ENCODE measurements at regions not wholly inside any gene's neighbourhood (a gene's known extent, or its start where the extent isn't known, plus 50 kb on each side); places are given as distances from the start of the nearest gene placed in this dataset.

GRCh38 chr9:79408617-79409016, 163.1 kb upstream of the TLE4 start:
- TF ChIP-seq EZH2 (optimal IDR thresholded peaks at IDR 0.05; ENCODE audit: low read depth, low read length): no peak
- TF ChIP-seq CTCF (IDR thresholded peaks at IDR 0.05; ENCODE audit: low read length): no peak
- no peak for TF ChIP-seq EZH2phosphoT487 (IDR thresholded peaks at IDR 0.05; ENCODE audit: low read length)
- H3K36me3 ChIP-seq (replicated peaks; ENCODE audit: insufficient read depth, low read length): no peaks in the 10 kb centered on the region
- no peak for DNase-seq

GRCh38 chr9:79409182-79409823, 162.5 kb upstream of the TLE4 start:
- no peaks in the 10 kb centered on the region for H3K4me1 ChIP-seq (ENCODE audit: low read length)
- H3K79me2 ChIP-seq (ENCODE audit: low read length): no peaks in the 10 kb centered on the region
- no peaks in the 10 kb centered on the region for H4K20me1 ChIP-seq (ENCODE audit: insufficient read depth, low read length)
- H2AFZ ChIP-seq (ENCODE audit: low read length): no peak overlapping the region
- no peaks in the 10 kb centered on the region for H3K9me3 ChIP-seq (replicated peaks; ENCODE audit: insufficient read depth, low read length)
- H3K27me3 ChIP-seq (replicated peaks; ENCODE audit: insufficient read depth, low read length): no peaks in the 10 kb centered on the region
- no peak for TF ChIP-seq CTCF (IDR thresholded peaks at IDR 0.05; ENCODE audit: low read length)
- TF ChIP-seq EZH2phosphoT487 (IDR thresholded peaks at IDR 0.05; ENCODE audit: low read length): no peak
- no peak for TF ChIP-seq EZH2 (optimal IDR thresholded peaks at IDR 0.05; ENCODE audit: low read depth, low read length)
- no peak for DNase-seq
- H3K4me3 ChIP-seq (ENCODE audit: low read length): no peak overlapping the region
- H3K4me2 ChIP-seq (ENCODE audit: low read depth, low read length): no peak overlapping the region
- no peaks in the 10 kb centered on the region for H3K9me2 ChIP-seq (replicated peaks; ENCODE audit: insufficient read depth, low read length)
- H3K36me3 ChIP-seq (replicated peaks; ENCODE audit: insufficient read depth, low read length): no peaks in the 10 kb centered on the region
- no peak overlapping the region for H3K27ac ChIP-seq (ENCODE audit: low read length)
- no peaks in the 10 kb centered on the region for H3F3A ChIP-seq (ENCODE audit: insufficient read depth, low read length)
- H3K9ac ChIP-seq (ENCODE audit: low read length): no peak overlapping the region

More at GRCh38 chr9:79408617-79409016, 163.1 kb upstream of the TLE4 start:
- no peak overlapping the region for H3K4me3 ChIP-seq (ENCODE audit: low read length)
- H3K9me3 ChIP-seq (replicated peaks; ENCODE audit: insufficient read depth, low read length): no peaks in the 10 kb centered on the region
- no peaks in the 10 kb centered on the region for H4K20me1 ChIP-seq (ENCODE audit: insufficient read depth, low read length)
- H3K27ac ChIP-seq (ENCODE audit: low read length): no peak overlapping the region
- H3F3A ChIP-seq (ENCODE audit: insufficient read depth, low read length): no peaks in the 10 kb centered on the region
- no peaks in the 10 kb centered on the region for H3K27me3 ChIP-seq (replicated peaks; ENCODE audit: insufficient read depth, low read length)
- H3K79me2 ChIP-seq (ENCODE audit: low read length): no peaks in the 10 kb centered on the region
- no peaks in the 10 kb centered on the region for H3K4me1 ChIP-seq (ENCODE audit: low read length)
- H3K9me2 ChIP-seq (replicated peaks; ENCODE audit: insufficient read depth, low read length): no peaks in the 10 kb centered on the region; the same call in 1 of the 2 replicates
- H2AFZ ChIP-seq (ENCODE audit: low read length): no peak overlapping the region
- H3K4me2 ChIP-seq (ENCODE audit: low read depth, low read length): no peak overlapping the region
- H3K9ac ChIP-seq (ENCODE audit: low read length): no peak overlapping the region

- Histone ChIP-seq H3K9me2 (replicated peaks; ENCODE audit: insufficient read depth, low read length) (no peaks in the 10 kb centered on the region), H3K36me3 (replicated peaks; ENCODE audit: insufficient read depth, low read length) (no peaks in the 10 kb centered on the region), H3K27me3 (replicated peaks; ENCODE audit: insufficient read depth, low read length) (no peaks in the 10 kb centered on the region), H4K20me1 (ENCODE audit: insufficient read depth, low read length) (no peaks in the 10 kb centered on the region), H3K4me3 (ENCODE audit: low read length) (no peak overlapping the region), H3K9ac (ENCODE audit: low read length) (no peak overlapping the region), H3K9me3 (replicated peaks; ENCODE audit: insufficient read depth, low read length) (no peaks in the 10 kb centered on the region), H2AFZ (ENCODE audit: low read length) (no peak overlapping the region), H3K79me2 (ENCODE audit: low read length) (no peaks in the 10 kb centered on the region), H3F3A (ENCODE audit: insufficient read depth, low read length) (no peaks in the 10 kb centered on the region), H3K4me1 (ENCODE audit: low read length) (no peaks in the 10 kb centered on the region), H3K27ac (ENCODE audit: low read length) (no peak overlapping the region), H3K4me2 (ENCODE audit: low read depth, low read length) (no peak overlapping the region)
- DNase-seq: no peak
- TF ChIP-seq CTCF (IDR thresholded peaks at IDR 0.05; ENCODE audit: low read length) (no peak), EZH2 (optimal IDR thresholded peaks at IDR 0.05; ENCODE audit: low read depth, low read length) (no peak), EZH2phosphoT487 (IDR thresholded peaks at IDR 0.05; ENCODE audit: low read length) (no peak)
These were observed 145.9 kb upstream of the TLE4 start for GRCh38 chr9:79425840-79426239.
